ENCODE measurements at regions not wholly inside any gene's neighbourhood (a gene's known extent, or its start where the extent isn't known, plus 50 kb on each side); places are given as distances from the start of the nearest gene placed in this dataset.

GRCh38 chr17:73933871-73934270 lies 269.6 kb upstream of the RPL38 start:
- ChIA-PET CTCF (no interaction called here), POLR2A (no interaction called here)
- H3K4me3 ChIP-seq (ENCODE audit: low read depth, low read length), result no peak overlapping the region
- TF ChIP-seq, protein P1, sequence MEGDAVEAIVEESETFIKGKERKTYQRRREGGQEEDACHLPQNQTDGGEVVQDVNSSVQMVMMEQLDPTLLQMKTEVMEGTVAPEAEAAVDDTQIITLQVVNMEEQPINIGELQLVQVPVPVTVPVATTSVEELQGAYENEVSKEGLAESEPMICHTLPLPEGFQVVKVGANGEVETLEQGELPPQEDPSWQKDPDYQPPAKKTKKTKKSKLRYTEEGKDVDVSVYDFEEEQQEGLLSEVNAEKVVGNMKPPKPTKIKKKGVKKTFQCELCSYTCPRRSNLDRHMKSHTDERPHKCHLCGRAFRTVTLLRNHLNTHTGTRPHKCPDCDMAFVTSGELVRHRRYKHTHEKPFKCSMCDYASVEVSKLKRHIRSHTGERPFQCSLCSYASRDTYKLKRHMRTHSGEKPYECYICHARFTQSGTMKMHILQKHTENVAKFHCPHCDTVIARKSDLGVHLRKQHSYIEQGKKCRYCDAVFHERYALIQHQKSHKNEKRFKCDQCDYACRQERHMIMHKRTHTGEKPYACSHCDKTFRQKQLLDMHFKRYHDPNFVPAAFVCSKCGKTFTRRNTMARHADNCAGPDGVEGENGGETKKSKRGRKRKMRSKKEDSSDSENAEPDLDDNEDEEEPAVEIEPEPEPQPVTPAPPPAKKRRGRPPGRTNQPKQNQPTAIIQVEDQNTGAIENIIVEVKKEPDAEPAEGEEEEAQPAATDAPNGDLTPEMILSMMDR (IDR thresholded peaks at IDR 0.05; ENCODE audit: insufficient read depth, low read length, missing control alignments), result no peak
- DNase-seq (ENCODE audit: low read depth, low spot score), result no peak

GRCh38 chr17:73934696-73935095 lies 268.8 kb upstream of the RPL38 start:
- no peak for DNase-seq (ENCODE audit: low read depth, low spot score)
- ChIA-PET CTCF (no interaction called here), POLR2A (no interaction called here)
- H3K4me3 ChIP-seq (ENCODE audit: low read depth, low read length), result no peak overlapping the region
- TF ChIP-seq, protein P1 (IDR thresholded peaks at IDR 0.05; ENCODE audit: insufficient read depth, low read length, missing control alignments), result no peak

DNA sequence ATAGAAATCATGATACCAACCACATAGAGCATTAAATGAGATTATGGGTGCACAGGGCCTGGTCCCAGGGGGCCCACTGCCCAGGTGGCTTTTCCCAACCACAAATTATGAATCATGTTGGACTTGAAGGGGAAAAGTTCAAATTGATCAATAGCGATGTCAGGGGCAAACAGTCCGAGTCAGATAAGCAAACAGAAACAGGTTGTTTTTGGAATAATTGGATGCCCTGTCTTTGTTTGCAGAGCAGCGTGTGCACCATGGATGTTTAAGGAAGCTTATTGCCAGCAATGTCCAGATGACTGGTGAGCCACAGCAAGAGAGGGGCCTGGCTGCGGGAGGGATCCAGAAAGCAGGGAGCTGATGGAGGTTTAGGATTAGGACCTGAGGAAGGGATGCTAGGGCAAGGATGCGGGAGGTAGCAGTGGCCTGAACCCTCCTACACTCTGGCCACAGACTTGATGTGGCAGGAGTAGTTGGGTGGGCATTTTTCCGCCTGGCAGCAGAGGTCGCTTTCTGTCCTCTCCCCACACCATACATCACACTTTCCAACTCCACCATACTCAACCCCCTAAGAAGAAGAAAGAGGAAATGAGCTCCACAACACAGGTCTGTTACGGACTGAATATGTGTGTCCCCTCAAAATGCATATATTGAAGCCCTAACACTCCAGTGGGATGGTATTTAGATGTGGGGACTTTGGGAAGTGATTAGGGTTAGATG lies 266.4 kb upstream of the RPL38 start:
- CTCF ChIA-PET, result no interaction called here

GRCh38 chr17:73938706-73939105 lies 264.8 kb upstream of the RPL38 start:
- no peak for DNase-seq (ENCODE audit: low read depth, low spot score)
- no peak overlapping the region for H3K4me3 ChIP-seq (ENCODE audit: low read depth, low read length)
- POLR2A ChIA-PET, result no interaction called here
- CTCF ChIA-PET, result no interaction called here
- TF ChIP-seq, protein P1 (IDR thresholded peaks at IDR 0.05; ENCODE audit: insufficient read depth, low read length, missing control alignments), result no peak

More for the DNA sequence above, 266.4 kb upstream of the RPL38 start:
- POLR2A ChIA-PET, result no interaction called here
- H3K4me3 ChIP-seq (ENCODE audit: low read depth, low read length), result no peak overlapping the region
- TF ChIP-seq, protein P1 (IDR thresholded peaks at IDR 0.05; ENCODE audit: insufficient read depth, low read length, missing control alignments), result no peak
- no peak for DNase-seq (ENCODE audit: low read depth, low spot score)

DNA sequence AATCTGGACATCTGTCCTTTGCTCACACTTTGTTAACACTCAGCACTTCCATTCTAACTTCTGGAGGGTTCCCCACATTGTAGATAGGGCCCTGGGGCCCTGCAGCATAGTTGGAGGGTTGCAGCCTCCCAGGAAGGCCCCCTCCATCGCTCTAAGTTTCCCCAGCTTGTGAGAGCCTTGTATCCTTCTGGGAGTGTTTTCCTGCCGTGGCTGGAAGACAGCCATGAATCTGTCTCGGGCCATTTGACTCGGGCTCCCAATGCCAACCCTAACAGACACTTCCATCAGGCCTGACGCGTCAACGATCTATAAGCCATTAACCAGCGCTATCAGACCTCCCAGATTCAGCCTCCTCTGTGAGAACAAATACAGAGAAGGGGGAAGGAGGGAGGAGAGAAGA lies 263.7 kb upstream of the RPL38 start:
- CTCF ChIA-PET, result no interaction called here
- POLR2A ChIA-PET, result no interaction called here
- DNase-seq (ENCODE audit: low read depth, low spot score), result no peak
- TF ChIP-seq, protein P1 (IDR thresholded peaks at IDR 0.05; ENCODE audit: insufficient read depth, low read length, missing control alignments), result no peak
- H3K4me3 ChIP-seq (ENCODE audit: low read depth, low read length), result no peak overlapping the region

- no peak for DNase-seq (ENCODE audit: low read depth, low spot score)
- TF ChIP-seq, protein P1 (IDR thresholded peaks at IDR 0.05; ENCODE audit: insufficient read depth, low read length, missing control alignments), result no peak
- CTCF ChIA-PET, result no interaction called here
- POLR2A ChIA-PET, result no interaction called here
- no peak overlapping the region for H3K4me3 ChIP-seq (ENCODE audit: low read depth, low read length)
Measured at GRCh38 chr17:73940511-73940910, 263.0 kb upstream of the RPL38 start.

Data from AG04449 (cell line).